ENCODE measurements at regions not wholly inside any gene's neighbourhood (a gene's known extent, or its start where the extent isn't known, plus 50 kb on each side); places are given as distances from the start of the nearest gene placed in this dataset.

GRCh38 chr4:141395919-141396318 lies 175.2 kb downstream of the ZNF330 start:
- FAIRE-seq: no peak
- DNase-seq (ENCODE audit: insufficient read length, low spot score): no peak

- FAIRE-seq (no peak), DNase-seq (ENCODE audit: insufficient read length, low spot score) (no peak)
These were observed 182.0 kb downstream of the ZNF330 start for GRCh38 chr4:141402712-141403111.

- DNase-seq (ENCODE audit: insufficient read length, low spot score) (no peak), FAIRE-seq (no peak)
These were observed 183.1 kb downstream of the ZNF330 start for GRCh38 chr4:141403782-141404181.

GRCh38 chr4:141406237-141406636 lies 185.5 kb downstream of the ZNF330 start:
- FAIRE-seq (no peak), DNase-seq (ENCODE audit: insufficient read length, low spot score) (no peak)

- no peak for FAIRE-seq
- DNase-seq (ENCODE audit: insufficient read length, low spot score): no peak
These were observed 188.9 kb downstream of the ZNF330 start for GRCh38 chr4:141409556-141409955.

GRCh38 chr4:141410839-141411238 lies 190.1 kb downstream of the ZNF330 start:
- DNase-seq (ENCODE audit: insufficient read length, low spot score) (no peak), FAIRE-seq (no peak)

GRCh38 chr4:141411936-141412335 lies 191.2 kb downstream of the ZNF330 start:
- no peak for DNase-seq (ENCODE audit: insufficient read length, low spot score)
- FAIRE-seq: no peak

GRCh38 chr4:141413366-141413765 lies 192.7 kb downstream of the ZNF330 start:
- no peak for DNase-seq (ENCODE audit: insufficient read length, low spot score)

GRCh38 chr4:141415651-141416050 lies 195.0 kb downstream of the ZNF330 start:
- FAIRE-seq: no peak
- no peak for DNase-seq (ENCODE audit: insufficient read length, low spot score)

More at GRCh38 chr4:141413366-141413765, 192.7 kb downstream of the ZNF330 start:
- no peak for FAIRE-seq

- no peak for FAIRE-seq
These were observed 195.5 kb downstream of the ZNF330 start for GRCh38 chr4:141416219-141416618.

GRCh38 chr4:141416677-141417363 lies 196.1 kb downstream of the ZNF330 start:
- DNase-seq (ENCODE audit: insufficient read length, low spot score) (no peak), FAIRE-seq (no peak)

More at GRCh38 chr4:141416219-141416618, 195.5 kb downstream of the ZNF330 start:
- no peak for DNase-seq (ENCODE audit: insufficient read length, low spot score)

GRCh38 chr4:141417387-141417786 lies 196.7 kb downstream of the ZNF330 start:
- FAIRE-seq (no peak), DNase-seq (ENCODE audit: insufficient read length, low spot score) (no peak)

- no peak for FAIRE-seq
- no peak for DNase-seq (ENCODE audit: insufficient read length, low spot score)
These were observed 204.4 kb downstream of the ZNF330 start for GRCh38 chr4:141425124-141425523.

- DNase-seq (ENCODE audit: insufficient read length, low spot score): no peak
- no peak for FAIRE-seq
These were observed 207.1 kb downstream of the ZNF330 start for GRCh38 chr4:141427726-141428296.

GRCh38 chr4:141429933-141430332 lies 206.4 kb upstream of the IL15 start:
- FAIRE-seq (no peak), DNase-seq (ENCODE audit: insufficient read length, low spot score) (no peak)

- no peak for DNase-seq (ENCODE audit: insufficient read length, low spot score)
- no peak for FAIRE-seq
These were observed 205.7 kb upstream of the IL15 start for GRCh38 chr4:141430686-141431085.

GRCh38 chr4:141432000-141432712 lies 204.2 kb upstream of the IL15 start:
- no peak for DNase-seq (ENCODE audit: insufficient read length, low spot score)
- no peak for FAIRE-seq

GRCh38 chr4:141435446-141436225 lies 200.7 kb upstream of the IL15 start:
- no peak for DNase-seq (ENCODE audit: insufficient read length, low spot score)
- FAIRE-seq: no peak

GRCh38 chr4:141439223-141439622 lies 197.2 kb upstream of the IL15 start:
- DNase-seq (ENCODE audit: insufficient read length, low spot score) (no peak), FAIRE-seq (no peak)

GRCh38 chr4:141447761-141448160 lies 188.6 kb upstream of the IL15 start:
- DNase-seq (ENCODE audit: insufficient read length, low spot score) (no peak), FAIRE-seq (no peak)

GRCh38 chr4:141448490-141448889 lies 187.9 kb upstream of the IL15 start:
- FAIRE-seq (no peak), DNase-seq (ENCODE audit: insufficient read length, low spot score) (no peak)
